Suprapubic skin (tissue), 4 donors: ENCODE measurements at regions not wholly inside any gene's neighbourhood (a gene's known extent, or its start where the extent isn't known, plus 50 kb on each side); places are given as distances from the start of the nearest gene placed in this dataset.

ENCODE experiments used
- DNase-seq, 2 donors: peaks; one replicate each; pipeline ENCODE4 v3.0.0-alpha.2; 2019; ENCODE audit warnings: low spot score in 2 of 2
- H3K27ac ChIP-seq: fragments of 200-600 bp; sonication (generic); one replicate; pipeline ENCODE4 v1.5.1; 2019
- H3K27me3 ChIP-seq: fragments of 200-600 bp; sonication (generic); one replicate; pipeline ENCODE4 v1.5.1; 2019
- H3K36me3 ChIP-seq: fragments of 200-600 bp; sonication (generic); one replicate; pipeline ENCODE4 v1.5.1; 2019
- H3K4me1 ChIP-seq: fragments of 200-600 bp; sonication (generic); one replicate; pipeline ENCODE4 v1.5.1; 2019
- H3K4me3 ChIP-seq: fragments of 200-600 bp; sonication (generic); one replicate; pipeline ENCODE4 v1.5.1; 2019; ENCODE audit warnings: mild to moderate bottlenecking
- H3K9me3 ChIP-seq: fragments of 200-600 bp; sonication (generic); one replicate; pipeline ENCODE4 v1.5.1; 2019
- EP300 ChIP-seq: sonication (generic); formaldehyde crosslinking; IDR thresholded peaks from one replicate; pipeline ENCODE4 v1.6.1; 2017; ENCODE audit warnings: antibody characterized with exemption
- POLR2A ChIP-seq, 2 donors: fragments of 450-650 bp; IDR thresholded peaks; one replicate each; pipeline ENCODE4 v1.6.1; 2017; ENCODE audit warnings: antibody characterized with exemption in 2 of 2, mild to moderate bottlenecking in 2 of 2, moderate library complexity in 2 of 2
- POLR2AphosphoS5 ChIP-seq, 3 donors: sonication (generic); formaldehyde crosslinking; IDR thresholded peaks; one replicate each; pipeline ENCODE4 v1.6.1; 2017; ENCODE audit warnings: antibody characterized with exemption in 3 of 3
- WGBS: methylation state at CpG from one replicate; pipeline ENCODE4 v1.1.5; 2018; 5-methylcytosine and 5-hydroxymethylcytosine counted together
- TF ChIP-seq, protein P1 (sequence below), 2 donors: fragments of 200-600 bp in 1 of 2; fragments of 450-650 bp in 1 of 2; sonication (generic) in 1 of 2; IDR thresholded peaks; one replicate each; pipeline ENCODE4 v1.5.1; 2016 to 2019; ENCODE audit warnings: antibody characterized with exemption in 2 of 2, mild to moderate bottlenecking in 1 of 2, moderate library complexity in 1 of 2

GRCh38 chr4:125022855-125023501, 291.8 kb upstream of the FAT4 start:
- no peaks in the 10 kb centered on the region for H3K4me1 ChIP-seq
- no peaks in the 10 kb centered on the region for H3K9me3 ChIP-seq
- DNase-seq = no peak
- H3K27me3 ChIP-seq = no peaks in the 10 kb centered on the region
- TF ChIP-seq EP300 = no peak
- TF ChIP-seq, protein P1, sequence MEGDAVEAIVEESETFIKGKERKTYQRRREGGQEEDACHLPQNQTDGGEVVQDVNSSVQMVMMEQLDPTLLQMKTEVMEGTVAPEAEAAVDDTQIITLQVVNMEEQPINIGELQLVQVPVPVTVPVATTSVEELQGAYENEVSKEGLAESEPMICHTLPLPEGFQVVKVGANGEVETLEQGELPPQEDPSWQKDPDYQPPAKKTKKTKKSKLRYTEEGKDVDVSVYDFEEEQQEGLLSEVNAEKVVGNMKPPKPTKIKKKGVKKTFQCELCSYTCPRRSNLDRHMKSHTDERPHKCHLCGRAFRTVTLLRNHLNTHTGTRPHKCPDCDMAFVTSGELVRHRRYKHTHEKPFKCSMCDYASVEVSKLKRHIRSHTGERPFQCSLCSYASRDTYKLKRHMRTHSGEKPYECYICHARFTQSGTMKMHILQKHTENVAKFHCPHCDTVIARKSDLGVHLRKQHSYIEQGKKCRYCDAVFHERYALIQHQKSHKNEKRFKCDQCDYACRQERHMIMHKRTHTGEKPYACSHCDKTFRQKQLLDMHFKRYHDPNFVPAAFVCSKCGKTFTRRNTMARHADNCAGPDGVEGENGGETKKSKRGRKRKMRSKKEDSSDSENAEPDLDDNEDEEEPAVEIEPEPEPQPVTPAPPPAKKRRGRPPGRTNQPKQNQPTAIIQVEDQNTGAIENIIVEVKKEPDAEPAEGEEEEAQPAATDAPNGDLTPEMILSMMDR (IDR thresholded peaks at IDR 0.05) = no peak
- no peak for TF ChIP-seq POLR2AphosphoS5 (IDR thresholded peaks at IDR 0.05)
- H3K4me3 ChIP-seq = no peak overlapping the region
- H3K27ac ChIP-seq = no peak overlapping the region
- 83% methylated on average over 6 of the region's 6 CpGs for WGBS
- no peaks in the 10 kb centered on the region for H3K36me3 ChIP-seq

DNA sequence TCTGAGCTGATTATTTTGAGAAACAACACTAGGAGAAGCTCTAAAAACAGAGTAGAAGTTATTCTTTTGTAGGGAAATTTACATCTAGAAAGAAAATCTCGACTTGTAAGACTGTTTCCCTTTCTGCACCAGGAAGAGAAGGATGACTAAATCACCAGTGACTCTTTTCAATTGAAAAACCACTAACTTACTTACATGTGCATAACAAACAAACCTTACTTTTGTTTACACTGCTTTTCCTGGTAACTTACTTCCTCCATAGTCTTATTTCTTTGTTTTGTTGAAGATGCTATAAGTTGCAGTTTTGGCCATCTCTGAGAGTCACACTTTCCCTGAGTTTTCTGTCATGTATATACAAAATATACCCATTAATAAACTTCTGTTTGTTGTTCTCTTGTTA, 293.6 kb upstream of the FAT4 start:
- H3K4me3 ChIP-seq = no peak overlapping the region
- H3K9me3 ChIP-seq = no peaks in the 10 kb centered on the region
- H3K27ac ChIP-seq = no peak overlapping the region
- H3K36me3 ChIP-seq = no peaks in the 10 kb centered on the region
- no peaks in the 10 kb centered on the region for H3K27me3 ChIP-seq
- no peaks in the 10 kb centered on the region for H3K4me1 ChIP-seq
- 66% methylated on average over 1 of the region's 1 CpG for WGBS
- TF ChIP-seq POLR2A (IDR thresholded peaks at IDR 0.05) (no peak), EP300 (no peak), POLR2AphosphoS5 (IDR thresholded peaks at IDR 0.05) (no peak)
- TF ChIP-seq, protein P1 (IDR thresholded peaks at IDR 0.05) = no peak
- no peak for DNase-seq

GRCh38 chr4:125020089-125021034, 294.4 kb upstream of the FAT4 start:
- no peak for TF ChIP-seq POLR2A (IDR thresholded peaks at IDR 0.05)
- no peak for TF ChIP-seq POLR2AphosphoS5 (IDR thresholded peaks at IDR 0.05)
- TF ChIP-seq EP300 = no peak
- TF ChIP-seq, protein P1 (IDR thresholded peaks at IDR 0.05) = no peak
- H3K4me3 ChIP-seq = no peak overlapping the region
- H3K9me3 ChIP-seq = no peaks in the 10 kb centered on the region
- no peaks in the 10 kb centered on the region for H3K36me3 ChIP-seq
- H3K27ac ChIP-seq = no peak overlapping the region
- no peak for DNase-seq
- H3K27me3 ChIP-seq = no peaks in the 10 kb centered on the region
- 76% methylated on average over 2 of the region's 2 CpGs for WGBS
- no peaks in the 10 kb centered on the region for H3K4me1 ChIP-seq

DNA sequence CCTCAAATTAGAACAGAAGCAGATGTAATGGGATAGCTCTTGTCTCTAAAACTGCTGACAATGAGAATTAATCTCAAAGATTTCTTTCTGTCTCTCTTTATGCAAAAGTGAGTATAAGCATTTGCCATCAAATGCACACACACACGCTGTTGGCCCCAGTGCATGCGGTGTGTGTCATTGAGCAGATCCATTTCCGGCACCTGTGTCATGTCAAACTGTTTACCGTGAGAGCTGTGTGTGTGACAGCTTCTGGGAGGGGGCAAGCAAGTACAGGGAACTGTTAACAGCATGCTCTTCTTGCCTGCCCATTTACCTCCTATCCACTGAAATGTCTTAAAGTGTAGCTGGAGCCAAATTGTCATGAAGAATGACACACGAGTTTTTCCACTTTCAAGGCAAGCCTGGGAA, 297.9 kb upstream of the FAT4 start:
- Histone ChIP-seq H3K9me3 (no peaks in the 10 kb centered on the region), H3K36me3 (no peaks in the 10 kb centered on the region), H3K27me3 (no peaks in the 10 kb centered on the region), H3K27ac (no peak overlapping the region), H3K4me1 (no peaks in the 10 kb centered on the region), H3K4me3 (no peak overlapping the region)
- TF ChIP-seq POLR2AphosphoS5 (IDR thresholded peaks at IDR 0.05) = no peak
- TF ChIP-seq POLR2A (IDR thresholded peaks at IDR 0.05) = no peak
- TF ChIP-seq EP300 = no peak
- TF ChIP-seq, protein P1 (IDR thresholded peaks at IDR 0.05) = no peak
- 75% methylated on average over 5 of the region's 5 CpGs for WGBS
- DNase-seq = no peak

DNA sequence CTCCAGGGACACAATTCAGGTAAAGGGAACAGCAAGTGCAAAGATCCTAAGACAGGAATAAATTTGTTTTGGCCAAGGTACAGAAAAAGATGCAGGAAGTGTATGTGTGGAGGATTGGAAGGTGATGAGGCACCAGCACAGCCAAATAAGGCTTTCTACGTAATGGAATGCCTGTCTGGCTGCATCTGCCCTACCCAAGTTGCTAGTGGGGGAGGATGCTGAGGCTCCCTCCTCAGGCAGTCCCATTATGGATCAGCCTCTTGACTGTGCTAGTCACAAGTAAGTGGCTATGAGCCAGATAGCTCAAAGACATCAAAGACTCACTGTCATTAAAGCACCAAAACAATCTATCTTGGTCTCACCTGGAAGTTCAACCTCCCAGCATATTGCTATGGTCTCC, 300.9 kb upstream of the FAT4 start:
- no peaks in the 10 kb centered on the region for H3K9me3 ChIP-seq
- H3K27ac ChIP-seq = no peak overlapping the region
- H3K27me3 ChIP-seq = no peaks in the 10 kb centered on the region
- TF ChIP-seq POLR2A (IDR thresholded peaks at IDR 0.05) = no peak
- no peak for TF ChIP-seq POLR2AphosphoS5 (IDR thresholded peaks at IDR 0.05)
- no peak for TF ChIP-seq EP300
- no peaks in the 10 kb centered on the region for H3K36me3 ChIP-seq
- no peak overlapping the region for H3K4me3 ChIP-seq
- DNase-seq = no peak
- 40% methylated on average over 1 of the region's 1 CpG for WGBS
- peaks cover 3% of the 10 kb centered on the region for H3K4me1 ChIP-seq
